Right lobe of liver (tissue), 6 donors: ENCODE measurements at regions not wholly inside any gene's neighbourhood (a gene's known extent, or its start where the extent isn't known, plus 50 kb on each side); places are given as distances from the start of the nearest gene placed in this dataset.
A peak's percentile ranks its signal among the peaks of the same experiment; 100 is the strongest.

Experiments
- ATAC-seq, 4 donors: fragments of 200-7000 bp; cut with Tn5 transposase; one replicate each; pipeline ENCODE4 v1.9.1; 2020; ENCODE audit warnings: mild to moderate bottlenecking in 4 of 4, moderate library complexity in 4 of 4
- DNase-seq, 3 donors: peaks; one replicate each; pipeline ENCODE4 v3.0.0-alpha.2; 2020
- H3K27ac ChIP-seq, 3 donors: fragments of 200-600 bp; one replicate each; pipeline ENCODE4 v1.8.0; 2022
- H3K27me3 ChIP-seq, 2 donors: fragments of 200-600 bp; one replicate each; pipeline ENCODE4 v1.8.0; 2022
- H3K36me3 ChIP-seq, 4 donors: fragments of 200-600 bp; sonication (generic) in 1 of 4; one replicate each; pipeline versions ENCODE4 v1.5.1 to v1.8.0; 2017 to 2022; ENCODE audit warnings: control low read depth in 1 of 4
- H3K4me1 ChIP-seq, 4 donors: fragments of 200-600 bp; sonication (generic) in 1 of 4; one replicate each; pipeline versions ENCODE4 v1.5.1 to v1.8.0; 2017 to 2022; ENCODE audit warnings: control low read depth in 1 of 4
- H3K4me3 ChIP-seq, 3 donors: fragments of 200-600 bp; one replicate each; pipeline ENCODE4 v1.8.0; 2022
- H3K9me3 ChIP-seq, 4 donors: fragments of 200-600 bp; sonication (generic) in 1 of 4; one replicate each; pipeline versions ENCODE4 v1.5.1 to v1.8.0; 2017 to 2022; ENCODE audit warnings: control low read depth in 1 of 4
- CTCF ChIP-seq, 4 donors: fragments of 200-600 bp in 3 of 4; fragments of 450-650 bp in 1 of 4; IDR thresholded peaks; one replicate each; pipeline versions ENCODE4 v1.5.1 to v1.8.0; 2016 to 2022; ENCODE audit warnings: antibody characterized with exemption in 4 of 4, mild to moderate bottlenecking in 2 of 4
- POLR2A ChIP-seq: fragments of 450-650 bp; IDR thresholded peaks from one replicate; pipeline ENCODE4 v1.6.1; 2017; ENCODE audit warnings: antibody characterized with exemption, mild to moderate bottlenecking
- whole genome bisulfite sequencing: methylation state at CpG from one replicate; pipeline ENCODE4 v1.1.6; 2018; ENCODE audit warnings: low coverage, low lambda C conversion rate; ENCODE audit not compliant: insufficient coverage; ENCODE audit errors: missing lambda C conversion rate; 5-methylcytosine and 5-hydroxymethylcytosine counted together
- intact Hi-C, 2 donors: fragments of 100-400 bp; cut with DNase I; formaldehyde crosslinking; loops; one replicate each; pipeline versions ENCODE4 v1.11.2 to v1.14.1; 2022
- donor health status: DM: no; HTN: yes; CAD: no.
- donor health status: DM: no; HTN: no; CAD: no.
- donor health status: DM: no; HTN: no; CAD: no.
- donor health status: DM: no; HTN: yes; CAD: no.
- donor health status: DM: no; HTN: yes; CAD: no.

GRCh38 chr2:20549144-20549543 is 101.8 kb downstream of the HS1BP3 start:
- WGBS = 91% methylated on average over 8 of the region's 9 CpGs

GRCh38 chr2:20549691-20550348 is 101.1 kb downstream of the HS1BP3 start:
- Histone ChIP-seq H3K4me3 (no peak overlapping the region), H3K9me3 (no peaks in the 10 kb centered on the region), H3K27me3 (no peaks in the 10 kb centered on the region), H3K27ac (no peak overlapping the region), H3K4me1 (peaks cover 0 to 7% (median 0%) of the 10 kb centered on the region in 4 donors), H3K36me3 (no peaks in the 10 kb centered on the region)
- no peak for TF ChIP-seq POLR2A
- no peak for TF ChIP-seq CTCF (IDR thresholded peaks at IDR 0.05)
- intact Hi-C loops = no loop called here
- 83% methylated on average over 1 of the region's 1 CpG for WGBS
- DNase-seq (no peak), ATAC-seq (no peak)

More at GRCh38 chr2:20549144-20549543, 101.8 kb downstream of the HS1BP3 start:
- ATAC-seq = no peak
- peaks cover 0 to 7% (median 0%) of the 10 kb centered on the region in 4 donors for H3K4me1 ChIP-seq
- TF ChIP-seq CTCF (IDR thresholded peaks at IDR 0.05) = no peak
- no peak for TF ChIP-seq POLR2A
- H3K9me3 ChIP-seq = no peaks in the 10 kb centered on the region
- H3K27me3 ChIP-seq = no peaks in the 10 kb centered on the region
- no peaks in the 10 kb centered on the region for H3K36me3 ChIP-seq
- no peak for DNase-seq
- H3K27ac ChIP-seq = no peak overlapping the region
- intact Hi-C loops = no loop called here
- no peak overlapping the region for H3K4me3 ChIP-seq

- intact Hi-C loops = no loop called here
- no peaks in the 10 kb centered on the region for H3K9me3 ChIP-seq
- peak; percentile 92 to 99 (median 97) for ATAC-seq
- H3K4me3 ChIP-seq = no peak overlapping the region
- peak; percentile 76 to 80 (median 78) for DNase-seq
- no peaks in the 10 kb centered on the region for H3K27me3 ChIP-seq
- no peaks in the 10 kb centered on the region for H3K36me3 ChIP-seq
- TF ChIP-seq CTCF (IDR thresholded peaks at IDR 0.05) (no peak), POLR2A (no peak)
- peaks cover 0 to 7% (median 0%) of the 10 kb centered on the region in 4 donors for H3K4me1 ChIP-seq
- WGBS = 28% methylated on average over 5 of the region's 9 CpGs
- H3K27ac ChIP-seq = no peak overlapping the region
Observed at GRCh38 chr2:20551260-20551944, 99.5 kb downstream of the HS1BP3 start.

GRCh38 chr2:20551945-20552328 is 99.0 kb downstream of the HS1BP3 start:
- Histone ChIP-seq H3K4me3 (no peak overlapping the region), H3K9me3 (no peaks in the 10 kb centered on the region), H3K4me1 (peaks cover 0 to 7% (median 0%) of the 10 kb centered on the region in 4 donors), H3K36me3 (no peaks in the 10 kb centered on the region), H3K27me3 (no peaks in the 10 kb centered on the region), H3K27ac (no peak overlapping the region)
- ATAC-seq (no peak), DNase-seq (no peak)
- WGBS = 72% methylated on average over 4 of the region's 5 CpGs
- TF ChIP-seq POLR2A = no peak
- TF ChIP-seq CTCF (IDR thresholded peaks at IDR 0.05) = no peak
- intact Hi-C loops = no loop called here
